CD4-positive, CD25-positive, alpha-beta regulatory T cell (primary cell): ENCODE measurements at regions not wholly inside any gene's neighbourhood (a gene's known extent, or its start where the extent isn't known, plus 50 kb on each side); places are given as distances from the start of the nearest gene placed in this dataset.

ENCODE experiments used
- ATAC-seq, 2 donors: fragments of 150-1000 bp; cut with Tn5 transposase; one replicate each; pipeline ENCODE4 v1.10.0; 2021; ENCODE audit warnings: low read depth in 2 of 2, moderate number of reproducible peaks in 2 of 2, moderate library complexity in 1 of 2
- DNase-seq, 3 donors: peaks; one replicate each; pipeline versions ENCODE4 v3.0.0 to v3.0.0-alpha.2; 2012 to 2022; ENCODE audit warnings: mixed read lengths in 1 of 3
- H3K27ac ChIP-seq: one replicate; pipeline ENCODE4 v1.7.0; 2013; ENCODE audit warnings: mild to moderate bottlenecking, low read length; ENCODE audit not compliant: insufficient read depth, poor library complexity, severe bottlenecking
- H3K27me3 ChIP-seq: one replicate; pipeline ENCODE4 v1.7.0; 2013; ENCODE audit warnings: low read length; ENCODE audit not compliant: control insufficient read depth, insufficient read depth
- H3K36me3 ChIP-seq: one replicate; pipeline ENCODE4 v1.7.0; 2013; ENCODE audit warnings: mild to moderate bottlenecking, low read length, moderate library complexity; ENCODE audit not compliant: control insufficient read depth, insufficient read depth
- H3K4me1 ChIP-seq: 2 replicates; pipeline ENCODE4 v1.7.0; 2013; ENCODE audit warnings: mild to moderate bottlenecking, low read length; ENCODE audit not compliant: insufficient read depth, control insufficient read depth, poor library complexity, severe bottlenecking
- H3K4me3 ChIP-seq: one replicate; pipeline ENCODE4 v1.7.0; 2013; ENCODE audit warnings: low read depth, mild to moderate bottlenecking, low read length, moderate library complexity
- H3K9me3 ChIP-seq, 2 experiments: 1 replicate in 1 of 2; 2 replicates in 1 of 2; pipeline ENCODE4 v1.7.0; 2013; ENCODE audit warnings: low read length in 2 of 2, mild to moderate bottlenecking in 1 of 2, moderate library complexity in 1 of 2; ENCODE audit not compliant: control insufficient read depth in 2 of 2
- H3K27ac Mint-ChIP-seq, 3 donors: one replicate each; pipeline ENCODE4 v1.8.0; 2020 to 2022; ENCODE audit warnings: mild to moderate bottlenecking in 3 of 3, mixed read lengths in 3 of 3, moderate library complexity in 2 of 3
- H3K27me3 Mint-ChIP-seq: one replicate; pipeline ENCODE4 v1.8.0; 2022; ENCODE audit warnings: mild to moderate bottlenecking, mixed read lengths
- H3K36me3 Mint-ChIP-seq: one replicate; pipeline ENCODE4 v1.8.0; 2020; ENCODE audit warnings: mixed read lengths
- H3K4me1 Mint-ChIP-seq, 4 donors: one replicate each; pipeline ENCODE4 v1.8.0; 2020 to 2022; ENCODE audit warnings: mixed read lengths in 4 of 4, mild to moderate bottlenecking in 1 of 4
- H3K4me3 Mint-ChIP-seq, 4 donors: one replicate each; pipeline ENCODE4 v1.8.0; 2020 to 2022; ENCODE audit warnings: mild to moderate bottlenecking in 4 of 4, mixed read lengths in 4 of 4, moderate library complexity in 3 of 4
- H3K9me3 Mint-ChIP-seq, 7 donors: one replicate each; pipeline ENCODE4 v1.8.0; 2020 to 2022; ENCODE audit warnings: mixed read lengths in 7 of 7, mild to moderate bottlenecking in 3 of 7, moderate library complexity in 2 of 7

- Mint-ChIP-seq H3K9me3 (peaks cover 0 to 4% (median 0%) of the 10 kb centered on the region in 7 donors), H3K36me3 (peaks cover 3% of the 10 kb centered on the region), H3K4me3 (no peak overlapping the region), H3K4me1 (peaks cover 0 to 4% (median 0%) of the 10 kb centered on the region in 4 donors), H3K27ac (no peak overlapping the region), H3K27me3 (peaks cover 27% of the 10 kb centered on the region)
- Histone ChIP-seq H3K4me3 (no peak overlapping the region), H3K27ac (no peak overlapping the region), H3K9me3 (peaks cover 0 to 7% of the 10 kb centered on the region in 2 experiments), H3K4me1 (no peaks in the 10 kb centered on the region), H3K27me3 (peaks cover 7% of the 10 kb centered on the region), H3K36me3 (no peaks in the 10 kb centered on the region)
- ATAC-seq (no peak), DNase-seq (no peak)
Measured at GRCh38 chr1:212537610-212538009, 71.0 kb upstream of the ATF3 start.

GRCh38 chr1:212539737-212540430, 68.7 kb upstream of the ATF3 start:
- Histone ChIP-seq H3K4me1 (no peaks in the 10 kb centered on the region), H3K36me3 (no peaks in the 10 kb centered on the region), H3K27me3 (peaks cover 17% of the 10 kb centered on the region), H3K27ac (no peak overlapping the region), H3K9me3 (peaks cover 0 to 7% of the 10 kb centered on the region in 2 experiments), H3K4me3 (no peak overlapping the region)
- H3K9me3 Mint-ChIP-seq, result peaks cover 0 to 1% (median 0%) of the 10 kb centered on the region in 7 donors
- peaks cover 3% of the 10 kb centered on the region for H3K36me3 Mint-ChIP-seq
- no peaks in the 10 kb centered on the region for H3K4me1 Mint-ChIP-seq
- no peak overlapping the region for H3K27ac Mint-ChIP-seq
- H3K4me3 Mint-ChIP-seq, result no peak overlapping the region
- H3K27me3 Mint-ChIP-seq, result peaks cover 26% of the 10 kb centered on the region
- ATAC-seq, result no peak
- no peak for DNase-seq

- H3K9me3 Mint-ChIP-seq, result no peaks in the 10 kb centered on the region
- H3K27ac Mint-ChIP-seq, result no peak overlapping the region
- ATAC-seq (no peak), DNase-seq (no peak)
- H3K27me3 ChIP-seq, result peaks cover 19% of the 10 kb centered on the region
- H3K9me3 ChIP-seq, result peaks cover 0 to 3% of the 10 kb centered on the region in 2 experiments
- no peak overlapping the region for H3K27ac ChIP-seq
- H3K4me1 ChIP-seq, result no peaks in the 10 kb centered on the region
- no peaks in the 10 kb centered on the region for H3K36me3 Mint-ChIP-seq
- H3K27me3 Mint-ChIP-seq, result peaks cover 39% of the 10 kb centered on the region
- no peak overlapping the region for H3K4me3 Mint-ChIP-seq
- H3K4me1 Mint-ChIP-seq, result no peaks in the 10 kb centered on the region
- no peaks in the 10 kb centered on the region for H3K36me3 ChIP-seq
- H3K4me3 ChIP-seq, result no peak overlapping the region
Measured at GRCh38 chr1:212542761-212543187, 65.8 kb upstream of the ATF3 start.

- H3K9me3 Mint-ChIP-seq, result no peaks in the 10 kb centered on the region
- no peaks in the 10 kb centered on the region for H3K4me1 Mint-ChIP-seq
- Histone ChIP-seq H3K4me1 (no peaks in the 10 kb centered on the region), H3K36me3 (no peaks in the 10 kb centered on the region), H3K27ac (no peak overlapping the region), H3K27me3 (peaks cover 19% of the 10 kb centered on the region), H3K4me3 (no peak overlapping the region), H3K9me3 (no peaks in the 10 kb centered on the region)
- H3K27ac Mint-ChIP-seq, result no peak overlapping the region
- ATAC-seq, result no peak
- H3K27me3 Mint-ChIP-seq, result peaks cover 53% of the 10 kb centered on the region
- DNase-seq, result no peak
- no peak overlapping the region for H3K4me3 Mint-ChIP-seq
- no peaks in the 10 kb centered on the region for H3K36me3 Mint-ChIP-seq
Measured at GRCh38 chr1:212544110-212544509, 64.5 kb upstream of the ATF3 start.

- Histone ChIP-seq H3K27ac (no peak overlapping the region), H3K9me3 (no peaks in the 10 kb centered on the region), H3K27me3 (peaks cover 19% of the 10 kb centered on the region), H3K36me3 (no peaks in the 10 kb centered on the region), H3K4me1 (no peaks in the 10 kb centered on the region), H3K4me3 (no peak overlapping the region)
- peak overlapping the region in 1 of 3 donors; percentile 42 for H3K27ac Mint-ChIP-seq
- ATAC-seq (no peak), DNase-seq (no peak)
- H3K36me3 Mint-ChIP-seq, result no peaks in the 10 kb centered on the region
- peaks cover 63% of the 10 kb centered on the region for H3K27me3 Mint-ChIP-seq
- H3K4me1 Mint-ChIP-seq, result no peaks in the 10 kb centered on the region
- H3K9me3 Mint-ChIP-seq, result no peaks in the 10 kb centered on the region
- H3K4me3 Mint-ChIP-seq, result no peak overlapping the region
Measured at GRCh38 chr1:212545941-212546635, 62.5 kb upstream of the ATF3 start.

- Histone ChIP-seq H3K27ac (no peak overlapping the region), H3K36me3 (no peaks in the 10 kb centered on the region), H3K4me1 (no peaks in the 10 kb centered on the region), H3K27me3 (peaks cover 13% of the 10 kb centered on the region), H3K4me3 (no peak overlapping the region), H3K9me3 (no peaks in the 10 kb centered on the region)
- no peak overlapping the region for H3K27ac Mint-ChIP-seq
- H3K27me3 Mint-ChIP-seq, result peaks cover 67% of the 10 kb centered on the region
- DNase-seq, result no peak
- no peak overlapping the region for H3K4me3 Mint-ChIP-seq
- no peaks in the 10 kb centered on the region for H3K4me1 Mint-ChIP-seq
- peaks cover 0 to 2% (median 0%) of the 10 kb centered on the region in 7 donors for H3K9me3 Mint-ChIP-seq
- no peaks in the 10 kb centered on the region for H3K36me3 Mint-ChIP-seq
- no peak for ATAC-seq
Measured at GRCh38 chr1:212549503-212550017, 59.0 kb upstream of the ATF3 start.

GRCh38 chr1:212551929-212552328, 56.6 kb upstream of the ATF3 start:
- Histone ChIP-seq H3K9me3 (no peaks in the 10 kb centered on the region), H3K27me3 (peaks cover 16% of the 10 kb centered on the region), H3K36me3 (no peaks in the 10 kb centered on the region), H3K4me3 (no peak overlapping the region), H3K4me1 (no peaks in the 10 kb centered on the region), H3K27ac (no peak overlapping the region)
- ATAC-seq (no peak), DNase-seq (no peak)
- Mint-ChIP-seq H3K27ac (no peak overlapping the region), H3K9me3 (peaks cover 0 to 2% (median 0%) of the 10 kb centered on the region in 7 donors), H3K27me3 (peaks cover 62% of the 10 kb centered on the region), H3K4me1 (no peaks in the 10 kb centered on the region), H3K4me3 (no peak overlapping the region), H3K36me3 (no peaks in the 10 kb centered on the region)
